DOHH2 (cell line): ENCODE measurements at regions not wholly inside any gene's neighbourhood (a gene's known extent, or its start where the extent isn't known, plus 50 kb on each side); places are given as distances from the start of the nearest gene placed in this dataset.

ENCODE experiments used
- EZH2phosphoT487 ChIP-seq: fragments of 200-600 bp; sonication (generic); IDR thresholded peaks from 2 replicates; pipeline ENCODE4 v1.6.1; 2017; ENCODE audit warnings: borderline replicate concordance, mild to moderate bottlenecking, antibody characterized with exemption, low read length, moderate library complexity, mixed read lengths
- TF ChIP-seq, protein P1 (sequence below): fragments of 200-600 bp; sonication (generic); IDR thresholded peaks from one replicate; pipeline ENCODE4 v1.5.1; 2014; ENCODE audit warnings: antibody characterized with exemption, mild to moderate bottlenecking, low read depth, low read length; ENCODE audit not compliant: poor library complexity, severe bottlenecking

DNA sequence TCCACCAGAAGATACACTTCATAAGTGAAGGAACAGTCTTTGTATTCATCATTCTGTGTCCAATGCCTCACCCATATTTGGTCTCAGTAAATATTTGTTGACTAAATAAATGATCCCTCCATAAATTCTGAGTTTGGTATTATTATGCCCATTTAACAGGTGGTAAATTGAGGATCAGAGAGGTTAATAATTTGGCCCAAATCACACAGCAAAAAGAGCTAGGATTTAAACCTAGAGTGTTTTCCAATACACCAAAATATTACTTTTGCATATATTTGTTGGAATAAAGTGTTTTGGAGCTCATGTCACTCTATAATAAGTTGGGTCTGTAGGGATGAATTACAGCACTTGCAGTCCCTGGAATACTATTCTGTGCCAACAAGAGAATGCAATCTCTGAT lies 470.3 kb downstream of the ARHGEF28 start:
- TF ChIP-seq, protein P1, sequence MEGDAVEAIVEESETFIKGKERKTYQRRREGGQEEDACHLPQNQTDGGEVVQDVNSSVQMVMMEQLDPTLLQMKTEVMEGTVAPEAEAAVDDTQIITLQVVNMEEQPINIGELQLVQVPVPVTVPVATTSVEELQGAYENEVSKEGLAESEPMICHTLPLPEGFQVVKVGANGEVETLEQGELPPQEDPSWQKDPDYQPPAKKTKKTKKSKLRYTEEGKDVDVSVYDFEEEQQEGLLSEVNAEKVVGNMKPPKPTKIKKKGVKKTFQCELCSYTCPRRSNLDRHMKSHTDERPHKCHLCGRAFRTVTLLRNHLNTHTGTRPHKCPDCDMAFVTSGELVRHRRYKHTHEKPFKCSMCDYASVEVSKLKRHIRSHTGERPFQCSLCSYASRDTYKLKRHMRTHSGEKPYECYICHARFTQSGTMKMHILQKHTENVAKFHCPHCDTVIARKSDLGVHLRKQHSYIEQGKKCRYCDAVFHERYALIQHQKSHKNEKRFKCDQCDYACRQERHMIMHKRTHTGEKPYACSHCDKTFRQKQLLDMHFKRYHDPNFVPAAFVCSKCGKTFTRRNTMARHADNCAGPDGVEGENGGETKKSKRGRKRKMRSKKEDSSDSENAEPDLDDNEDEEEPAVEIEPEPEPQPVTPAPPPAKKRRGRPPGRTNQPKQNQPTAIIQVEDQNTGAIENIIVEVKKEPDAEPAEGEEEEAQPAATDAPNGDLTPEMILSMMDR, result no peak
- TF ChIP-seq EZH2phosphoT487, result no peak
